Retina (tissue), 1 donor: ENCODE measurements at regions not wholly inside any gene's neighbourhood (a gene's known extent, or its start where the extent isn't known, plus 50 kb on each side); places are given as distances from the start of the nearest gene placed in this dataset.
"Not testable (repeated sequence)": the region's sequence is repeated elsewhere in the genome, so short reads cannot be mapped to it uniquely, and the experiment has no call there.

Source experiments
- DNase-seq: peaks from one replicate; pipeline ENCODE4 v3.0.0-alpha.2; 2016

GRCh38 chr3:130569461-130570365 is 52.7 kb downstream of the COL6A6 start:
- DNase-seq, result no peak

- DNase-seq, result no peak
Observed at GRCh38 chr3:130572769-130573168, 55.8 kb downstream of the COL6A6 start.

- DNase-seq, result no peak
Observed at GRCh38 chr3:130576375-130577266, 59.6 kb downstream of the COL6A6 start.

- no peak for DNase-seq
Observed at GRCh38 chr3:130582457-130583153, 65.6 kb downstream of the COL6A6 start.

- DNase-seq, result not testable (repeated sequence)
Observed at GRCh38 chr3:130594749-130595148, 77.8 kb downstream of the COL6A6 start.

GRCh38 chr3:130596484-130596883 is 79.5 kb downstream of the COL6A6 start:
- DNase-seq, result no peak

- peak; percentile 12 for DNase-seq
Observed at GRCh38 chr3:130601442-130601971, 84.5 kb downstream of the COL6A6 start.

GRCh38 chr3:130604806-130605205 is 87.8 kb downstream of the COL6A6 start:
- no peak for DNase-seq

- DNase-seq, result no peak
Observed at GRCh38 chr3:130606336-130606735, 89.4 kb downstream of the COL6A6 start.

- DNase-seq, result no peak
Observed at GRCh38 chr3:130607553-130608154, 90.7 kb downstream of the COL6A6 start.

- DNase-seq, result no peak
Observed at GRCh38 chr3:130609166-130609979, 92.4 kb downstream of the COL6A6 start.

- DNase-seq, result no peak
Observed at GRCh38 chr3:130619196-130619595, 102.2 kb downstream of the COL6A6 start.

GRCh38 chr3:130621824-130622223 is 104.8 kb downstream of the COL6A6 start:
- DNase-seq, result peak; percentile 24

GRCh38 chr3:130626049-130626448 is 109.1 kb downstream of the COL6A6 start:
- DNase-seq, result no peak

GRCh38 chr3:130627143-130627855 is 110.3 kb downstream of the COL6A6 start:
- no peak for DNase-seq

- no peak for DNase-seq
Observed at GRCh38 chr3:130627882-130628281, 110.9 kb downstream of the COL6A6 start.
